ENCODE measurements at regions not wholly inside any gene's neighbourhood (a gene's known extent, or its start where the extent isn't known, plus 50 kb on each side); places are given as distances from the start of the nearest gene placed in this dataset.

- TF ChIP-seq, protein P1, sequence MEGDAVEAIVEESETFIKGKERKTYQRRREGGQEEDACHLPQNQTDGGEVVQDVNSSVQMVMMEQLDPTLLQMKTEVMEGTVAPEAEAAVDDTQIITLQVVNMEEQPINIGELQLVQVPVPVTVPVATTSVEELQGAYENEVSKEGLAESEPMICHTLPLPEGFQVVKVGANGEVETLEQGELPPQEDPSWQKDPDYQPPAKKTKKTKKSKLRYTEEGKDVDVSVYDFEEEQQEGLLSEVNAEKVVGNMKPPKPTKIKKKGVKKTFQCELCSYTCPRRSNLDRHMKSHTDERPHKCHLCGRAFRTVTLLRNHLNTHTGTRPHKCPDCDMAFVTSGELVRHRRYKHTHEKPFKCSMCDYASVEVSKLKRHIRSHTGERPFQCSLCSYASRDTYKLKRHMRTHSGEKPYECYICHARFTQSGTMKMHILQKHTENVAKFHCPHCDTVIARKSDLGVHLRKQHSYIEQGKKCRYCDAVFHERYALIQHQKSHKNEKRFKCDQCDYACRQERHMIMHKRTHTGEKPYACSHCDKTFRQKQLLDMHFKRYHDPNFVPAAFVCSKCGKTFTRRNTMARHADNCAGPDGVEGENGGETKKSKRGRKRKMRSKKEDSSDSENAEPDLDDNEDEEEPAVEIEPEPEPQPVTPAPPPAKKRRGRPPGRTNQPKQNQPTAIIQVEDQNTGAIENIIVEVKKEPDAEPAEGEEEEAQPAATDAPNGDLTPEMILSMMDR (IDR thresholded peaks at IDR 0.05): no peak
- TF ChIP-seq POLR2A (IDR thresholded peaks at IDR 0.05): no peak
Measured at GRCh38 chr15:96165081-96165480, 165.4 kb upstream of the NR2F2 start.

Data from suprapubic skin (tissue), 3 donors.